ENCODE measurements at regions not wholly inside any gene's neighbourhood (a gene's known extent, or its start where the extent isn't known, plus 50 kb on each side); places are given as distances from the start of the nearest gene placed in this dataset.
"Not testable (repeated sequence)": the region's sequence is repeated elsewhere in the genome, so short reads cannot be mapped to it uniquely, and the experiment has no call there.

GRCh38 chr10:53664282-53665019 lies 891.9 kb upstream of the MBL2 start:
- no peak for DNase-seq (ENCODE audit: low read depth in 2 of 2)

- no peak for DNase-seq (ENCODE audit: low read depth in 2 of 2)
Observed at GRCh38 chr10:53650794-53651193, 878.2 kb upstream of the MBL2 start.

GRCh38 chr10:53647221-53647620 lies 874.6 kb upstream of the MBL2 start:
- not testable (repeated sequence) for DNase-seq (ENCODE audit: low read depth in 2 of 2)

GRCh38 chr10:53646525-53646924 lies 873.9 kb upstream of the MBL2 start:
- DNase-seq (ENCODE audit: low read depth in 2 of 2): no peak

- DNase-seq (ENCODE audit: low read depth in 2 of 2): no peak
Observed at GRCh38 chr10:53645951-53646350, 873.4 kb upstream of the MBL2 start.

- DNase-seq (ENCODE audit: low read depth in 2 of 2): no peak
Observed at GRCh38 chr10:53638006-53638405, 865.4 kb upstream of the MBL2 start.

- DNase-seq (ENCODE audit: low read depth in 2 of 2): no peak
Observed at GRCh38 chr10:53624722-53625121, 852.1 kb upstream of the MBL2 start.

- DNase-seq (ENCODE audit: low read depth in 2 of 2): no peak
Observed at GRCh38 chr10:53622201-53622600, 849.6 kb upstream of the MBL2 start.

- DNase-seq (ENCODE audit: low read depth in 2 of 2): no peak
Observed at GRCh38 chr10:53619671-53620070, 847.1 kb upstream of the MBL2 start.

- DNase-seq (ENCODE audit: low read depth in 2 of 2): no peak
Observed at GRCh38 chr10:53607691-53608090, 835.1 kb upstream of the MBL2 start.

- no peak for DNase-seq (ENCODE audit: low read depth in 2 of 2)
Observed at GRCh38 chr10:53606981-53607380, 834.4 kb upstream of the MBL2 start.

GRCh38 chr10:53601260-53601875 lies 828.8 kb upstream of the MBL2 start:
- DNase-seq (ENCODE audit: low read depth in 2 of 2): peak; percentile 44 to 60

- no peak for DNase-seq (ENCODE audit: low read depth in 2 of 2)
Observed at GRCh38 chr10:53598914-53599313, 826.3 kb upstream of the MBL2 start.

- no peak for DNase-seq (ENCODE audit: low read depth in 2 of 2)
Observed at GRCh38 chr10:53597835-53598251, 825.3 kb upstream of the MBL2 start.

- no peak for DNase-seq (ENCODE audit: low read depth in 2 of 2)
Observed at GRCh38 chr10:53580465-53580864, 807.9 kb upstream of the MBL2 start.

- peak; percentile 5 to 17 for DNase-seq (ENCODE audit: low read depth in 2 of 2)
Observed at GRCh38 chr10:53579773-53580172, 807.2 kb upstream of the MBL2 start.

- no peak for DNase-seq (ENCODE audit: low read depth in 2 of 2)
Observed at GRCh38 chr10:53574024-53574423, 801.4 kb upstream of the MBL2 start.

- no peak for DNase-seq (ENCODE audit: low read depth in 2 of 2)
Observed at GRCh38 chr10:53573498-53573897, 800.9 kb upstream of the MBL2 start.

- no peak for DNase-seq (ENCODE audit: low read depth in 2 of 2)
Observed at GRCh38 chr10:53572799-53573198, 800.2 kb upstream of the MBL2 start.

- DNase-seq (ENCODE audit: low read depth in 2 of 2): no peak
Observed at GRCh38 chr10:53570221-53570620, 797.6 kb upstream of the MBL2 start.

GRCh38 chr10:53569455-53569854 lies 796.9 kb upstream of the MBL2 start:
- DNase-seq (ENCODE audit: low read depth in 2 of 2): no peak

GRCh38 chr10:53548664-53549063 lies 776.1 kb upstream of the MBL2 start:
- DNase-seq (ENCODE audit: low read depth in 2 of 2): no peak

GRCh38 chr10:53547364-53547763 lies 774.8 kb upstream of the MBL2 start:
- DNase-seq (ENCODE audit: low read depth in 2 of 2): no peak

Measured in lung microvascular endothelial cell (primary cell).